ENCODE measurements at regions not wholly inside any gene's neighbourhood (a gene's known extent, or its start where the extent isn't known, plus 50 kb on each side); places are given as distances from the start of the nearest gene placed in this dataset.

DNA sequence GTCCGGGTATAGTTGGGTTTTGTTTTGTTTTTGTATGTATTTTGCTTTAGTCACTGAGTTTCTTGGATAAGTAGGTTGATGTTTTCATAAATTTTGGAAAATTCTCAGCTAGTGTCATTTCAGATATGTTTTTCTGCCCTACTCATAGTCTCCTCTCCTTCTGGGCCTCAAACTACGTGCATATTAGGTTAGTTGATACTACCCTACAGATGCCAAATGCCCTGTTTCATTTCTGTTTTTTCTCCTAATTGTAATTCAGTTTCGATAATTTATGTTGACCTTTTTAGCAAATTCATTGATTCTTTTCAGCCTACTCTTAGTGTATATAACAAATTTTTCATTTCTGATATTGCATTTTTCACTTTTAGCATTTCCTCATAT lies 268.6 kb upstream of the RGS18 start:
- Histone ChIP-seq H3K4ac (ENCODE audit: low read depth in 1 of 2, low read length in 2 of 2) (no peak overlapping the region), H3K4me1 (ENCODE audit: control insufficient read depth, insufficient read depth, low read depth, low read length) (no peaks in the 10 kb centered on the region), H3K23ac (ENCODE audit: low read length in 2 of 2) (no peak overlapping the region), H3K4me3 (ENCODE audit: insufficient read depth in 1 of 2, low read depth in 1 of 2, low read length in 2 of 2) (no peak overlapping the region), H2BK12ac (ENCODE audit: low read length in 2 of 2) (no peak overlapping the region), H2BK120ac (ENCODE audit: low read depth, low read length) (no peak overlapping the region), H3K27me3 (ENCODE audit: control insufficient read depth in 1 of 2, insufficient read depth in 1 of 2, low read length in 2 of 2) (no peaks in the 10 kb centered on the region), H4K91ac (ENCODE audit: low read length) (no peak overlapping the region), H3K14ac (ENCODE audit: low read length in 2 of 2) (no peak overlapping the region), H3K4me2 (ENCODE audit: low read length, poor library complexity, severe bottlenecking) (no peak overlapping the region), H3K79me1 (replicated peaks; ENCODE audit: low read length, poor library complexity, severe bottlenecking) (no peaks in the 10 kb centered on the region), H3K9ac (ENCODE audit: low read length) (no peak overlapping the region), H3K18ac (ENCODE audit: low read depth in 1 of 2, low read length in 2 of 2) (no peak overlapping the region), H2BK15ac (ENCODE audit: low read depth, poor library complexity, severe bottlenecking) (no peak overlapping the region), H3K27ac (ENCODE audit: low read length, poor library complexity, severe bottlenecking) (no peak overlapping the region), H2AK5ac (ENCODE audit: low read length, severe bottlenecking) (no peak overlapping the region), H3K36me3 (ENCODE audit: control insufficient read depth in 1 of 2, insufficient read depth in 2 of 2, low read depth in 1 of 2, low read length in 2 of 2) (no peaks in the 10 kb centered on the region), H2BK5ac (ENCODE audit: low read depth, low read length, poor library complexity, severe bottlenecking) (no peak overlapping the region), H4K8ac (ENCODE audit: low read length) (no peak overlapping the region), H3K9me3 (ENCODE audit: control insufficient read depth, low read length) (no peaks in the 10 kb centered on the region), H2AFZ (ENCODE audit: low read depth, low read length) (no peak overlapping the region)
- 89% methylated on average over 1 of the region's 3 CpGs for WGBS
- no peak for DNase-seq

DNA sequence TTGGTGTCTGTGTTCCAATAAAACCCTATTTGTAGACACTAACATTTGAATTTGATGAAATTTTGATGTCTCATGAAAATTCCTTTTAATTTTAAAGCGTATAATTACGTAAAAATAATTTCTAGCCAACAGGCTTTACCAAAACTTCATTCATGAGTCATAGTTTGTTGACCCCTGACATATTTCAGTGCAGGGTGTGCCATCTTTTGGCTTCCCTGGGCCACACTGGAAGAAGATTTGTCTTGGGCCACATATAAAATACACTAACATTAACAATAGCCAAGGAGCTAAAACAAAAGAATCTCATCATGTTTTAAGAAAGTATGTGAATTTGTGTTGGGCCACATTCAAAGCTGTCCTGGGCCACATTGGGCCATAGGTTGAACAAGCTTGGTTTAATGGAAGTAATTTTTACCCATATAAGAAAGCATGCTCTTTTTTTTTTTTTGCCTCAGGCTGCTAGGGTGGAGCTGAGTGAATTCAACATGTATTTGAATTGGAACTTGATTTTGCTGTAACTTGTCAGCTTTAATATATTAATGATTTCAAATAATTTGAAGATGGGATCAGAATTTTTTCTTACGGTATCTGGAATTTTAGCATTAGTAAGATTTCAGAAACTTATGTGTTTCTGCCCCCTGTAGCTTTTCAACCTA lies 267.7 kb upstream of the RGS18 start:
- no peaks in the 10 kb centered on the region for H3K27me3 ChIP-seq (ENCODE audit: control insufficient read depth in 1 of 2, insufficient read depth in 1 of 2, low read length in 2 of 2)
- H2BK12ac ChIP-seq (ENCODE audit: low read length in 2 of 2): no peak overlapping the region
- H3K4me1 ChIP-seq (ENCODE audit: control insufficient read depth, insufficient read depth, low read depth, low read length): no peaks in the 10 kb centered on the region
- no peak overlapping the region for H3K4ac ChIP-seq (ENCODE audit: low read depth in 1 of 2, low read length in 2 of 2)
- H3K27ac ChIP-seq (ENCODE audit: low read length, poor library complexity, severe bottlenecking): no peak overlapping the region
- no peak for DNase-seq
- WGBS: 93% methylated on average over 2 of the region's 3 CpGs
- H3K36me3 ChIP-seq (ENCODE audit: control insufficient read depth in 1 of 2, insufficient read depth in 2 of 2, low read depth in 1 of 2, low read length in 2 of 2): no peaks in the 10 kb centered on the region
- H2BK5ac ChIP-seq (ENCODE audit: low read depth, low read length, poor library complexity, severe bottlenecking): no peak overlapping the region
- H3K9ac ChIP-seq (ENCODE audit: low read length): no peak overlapping the region
- H2BK15ac ChIP-seq (ENCODE audit: low read depth, poor library complexity, severe bottlenecking): no peak overlapping the region
- no peak overlapping the region for H2AFZ ChIP-seq (ENCODE audit: low read depth, low read length)
- no peak overlapping the region for H3K18ac ChIP-seq (ENCODE audit: low read depth in 1 of 2, low read length in 2 of 2)
- no peaks in the 10 kb centered on the region for H3K79me1 ChIP-seq (replicated peaks; ENCODE audit: low read length, poor library complexity, severe bottlenecking)
- no peaks in the 10 kb centered on the region for H3K9me3 ChIP-seq (ENCODE audit: control insufficient read depth, low read length)
- H4K91ac ChIP-seq (ENCODE audit: low read length): no peak overlapping the region
- H3K14ac ChIP-seq (ENCODE audit: low read length in 2 of 2): no peak overlapping the region
- H2AK5ac ChIP-seq (ENCODE audit: low read length, severe bottlenecking): no peak overlapping the region
- H3K23ac ChIP-seq (ENCODE audit: low read length in 2 of 2): no peak overlapping the region
- no peak overlapping the region for H4K8ac ChIP-seq (ENCODE audit: low read length)
- H2BK120ac ChIP-seq (ENCODE audit: low read depth, low read length): no peak overlapping the region
- H3K4me3 ChIP-seq (ENCODE audit: insufficient read depth in 1 of 2, low read depth in 1 of 2, low read length in 2 of 2): no peak overlapping the region
- H3K4me2 ChIP-seq (ENCODE audit: low read length, poor library complexity, severe bottlenecking): no peak overlapping the region

DNA sequence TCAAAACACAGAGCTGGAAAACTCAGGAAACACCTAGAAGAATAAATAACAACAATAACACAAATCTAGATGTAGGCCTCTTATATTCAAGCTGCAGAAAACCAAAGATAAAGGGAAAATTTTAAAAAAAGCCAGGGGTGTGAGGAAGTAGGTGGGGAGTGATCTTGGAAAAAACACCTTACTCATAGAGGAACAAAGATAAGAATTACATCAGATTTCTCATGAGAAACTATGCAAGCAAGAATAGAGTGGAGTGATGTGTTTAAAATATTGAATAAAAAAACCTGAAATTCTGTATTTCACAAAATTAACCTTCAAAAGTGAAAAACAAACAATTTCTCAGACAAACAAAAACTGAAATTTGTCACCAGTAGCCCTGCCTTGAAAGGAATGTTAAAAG lies 265.5 kb upstream of the RGS18 start:
- no peaks in the 10 kb centered on the region for H3K27me3 ChIP-seq (ENCODE audit: control insufficient read depth in 1 of 2, insufficient read depth in 1 of 2, low read length in 2 of 2)
- no peak overlapping the region for H3K4me3 ChIP-seq (ENCODE audit: insufficient read depth in 1 of 2, low read depth in 1 of 2, low read length in 2 of 2)
- H3K18ac ChIP-seq (ENCODE audit: low read depth in 1 of 2, low read length in 2 of 2): no peak overlapping the region
- no peak overlapping the region for H2BK5ac ChIP-seq (ENCODE audit: low read depth, low read length, poor library complexity, severe bottlenecking)
- H2BK120ac ChIP-seq (ENCODE audit: low read depth, low read length): no peak overlapping the region
- no peak overlapping the region for H2AFZ ChIP-seq (ENCODE audit: low read depth, low read length)
- no peak for DNase-seq
- H3K23ac ChIP-seq (ENCODE audit: low read length in 2 of 2): no peak overlapping the region
- no peaks in the 10 kb centered on the region for H3K79me1 ChIP-seq (replicated peaks; ENCODE audit: low read length, poor library complexity, severe bottlenecking)
- H4K91ac ChIP-seq (ENCODE audit: low read length): no peak overlapping the region
- no peak overlapping the region for H3K14ac ChIP-seq (ENCODE audit: low read length in 2 of 2)
- no peak overlapping the region for H3K9ac ChIP-seq (ENCODE audit: low read length)
- H3K36me3 ChIP-seq (ENCODE audit: control insufficient read depth in 1 of 2, insufficient read depth in 2 of 2, low read depth in 1 of 2, low read length in 2 of 2): no peaks in the 10 kb centered on the region
- H3K9me3 ChIP-seq (ENCODE audit: control insufficient read depth, low read length): no peaks in the 10 kb centered on the region
- no peak overlapping the region for H2BK15ac ChIP-seq (ENCODE audit: low read depth, poor library complexity, severe bottlenecking)
- H3K4me2 ChIP-seq (ENCODE audit: low read length, poor library complexity, severe bottlenecking): no peak overlapping the region
- H4K8ac ChIP-seq (ENCODE audit: low read length): no peak overlapping the region
- no peaks in the 10 kb centered on the region for H3K4me1 ChIP-seq (ENCODE audit: control insufficient read depth, insufficient read depth, low read depth, low read length)
- no peak overlapping the region for H2AK5ac ChIP-seq (ENCODE audit: low read length, severe bottlenecking)
- H3K4ac ChIP-seq (ENCODE audit: low read depth in 1 of 2, low read length in 2 of 2): no peak overlapping the region
- H2BK12ac ChIP-seq (ENCODE audit: low read length in 2 of 2): no peak overlapping the region
- no peak overlapping the region for H3K27ac ChIP-seq (ENCODE audit: low read length, poor library complexity, severe bottlenecking)

DNA sequence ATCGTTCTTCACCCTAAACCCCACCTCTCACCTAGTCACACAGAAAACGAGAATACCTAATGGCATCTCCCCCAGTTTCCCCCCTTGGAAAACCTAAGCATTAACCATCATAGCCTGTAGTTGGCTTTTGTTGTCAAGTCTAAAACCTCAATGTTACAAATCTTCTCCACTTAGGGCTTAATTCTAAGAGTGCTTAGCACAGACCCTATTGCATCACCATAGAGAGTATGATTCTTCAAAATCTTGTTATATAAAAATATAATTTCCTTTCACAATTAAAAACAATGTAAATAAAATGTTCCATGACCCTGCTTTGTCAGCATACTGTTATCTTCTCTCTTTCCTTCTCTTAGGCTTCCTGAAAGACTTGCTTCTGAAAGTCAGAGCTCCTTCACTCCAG lies 263.2 kb upstream of the RGS18 start:
- Histone ChIP-seq H3K79me1 (replicated peaks; ENCODE audit: low read length, poor library complexity, severe bottlenecking) (no peaks in the 10 kb centered on the region), H4K91ac (ENCODE audit: low read length) (no peak overlapping the region), H2AFZ (ENCODE audit: low read depth, low read length) (no peak overlapping the region), H3K27ac (ENCODE audit: low read length, poor library complexity, severe bottlenecking) (no peak overlapping the region), H3K9me3 (ENCODE audit: control insufficient read depth, low read length) (no peaks in the 10 kb centered on the region), H3K4ac (ENCODE audit: low read depth in 1 of 2, low read length in 2 of 2) (no peak overlapping the region), H4K8ac (ENCODE audit: low read length) (no peak overlapping the region), H2BK15ac (ENCODE audit: low read depth, poor library complexity, severe bottlenecking) (no peak overlapping the region), H2BK12ac (ENCODE audit: low read length in 2 of 2) (no peak overlapping the region), H3K4me2 (ENCODE audit: low read length, poor library complexity, severe bottlenecking) (no peak overlapping the region), H3K36me3 (ENCODE audit: control insufficient read depth in 1 of 2, insufficient read depth in 2 of 2, low read depth in 1 of 2, low read length in 2 of 2) (no peaks in the 10 kb centered on the region), H2BK5ac (ENCODE audit: low read depth, low read length, poor library complexity, severe bottlenecking) (no peak overlapping the region), H3K4me1 (ENCODE audit: control insufficient read depth, insufficient read depth, low read depth, low read length) (no peaks in the 10 kb centered on the region), H3K9ac (ENCODE audit: low read length) (no peak overlapping the region), H3K23ac (ENCODE audit: low read length in 2 of 2) (no peak overlapping the region), H2AK5ac (ENCODE audit: low read length, severe bottlenecking) (no peak overlapping the region), H3K18ac (ENCODE audit: low read depth in 1 of 2, low read length in 2 of 2) (no peak overlapping the region), H2BK120ac (ENCODE audit: low read depth, low read length) (no peak overlapping the region), H3K14ac (ENCODE audit: low read length in 2 of 2) (no peak overlapping the region), H3K27me3 (ENCODE audit: control insufficient read depth in 1 of 2, insufficient read depth in 1 of 2, low read length in 2 of 2) (no peaks in the 10 kb centered on the region), H3K4me3 (ENCODE audit: insufficient read depth in 1 of 2, low read depth in 1 of 2, low read length in 2 of 2) (no peak overlapping the region)
- WGBS: 86% methylated on average over 2 of the region's 2 CpGs
- no peak for DNase-seq

Data from mesenchymal stem cell (in vitro differentiated cells and primary cell).